Stimulated activated CD4-positive, alpha-beta T cell treated with anti-CD3 and anti-CD28 coated beads, Interleukin-15, amount 100 ng/mL, for 24 hours (primary cell): ENCODE measurements at regions not wholly inside any gene's neighbourhood (a gene's known extent, or its start where the extent isn't known, plus 50 kb on each side); places are given as distances from the start of the nearest gene placed in this dataset.
A peak's percentile ranks its signal among the peaks of the same experiment; 100 is the strongest.

Experiments
- DNase-seq: peaks from one replicate; pipeline ENCODE4 v3.0.0-alpha.2; 2020

DNA sequence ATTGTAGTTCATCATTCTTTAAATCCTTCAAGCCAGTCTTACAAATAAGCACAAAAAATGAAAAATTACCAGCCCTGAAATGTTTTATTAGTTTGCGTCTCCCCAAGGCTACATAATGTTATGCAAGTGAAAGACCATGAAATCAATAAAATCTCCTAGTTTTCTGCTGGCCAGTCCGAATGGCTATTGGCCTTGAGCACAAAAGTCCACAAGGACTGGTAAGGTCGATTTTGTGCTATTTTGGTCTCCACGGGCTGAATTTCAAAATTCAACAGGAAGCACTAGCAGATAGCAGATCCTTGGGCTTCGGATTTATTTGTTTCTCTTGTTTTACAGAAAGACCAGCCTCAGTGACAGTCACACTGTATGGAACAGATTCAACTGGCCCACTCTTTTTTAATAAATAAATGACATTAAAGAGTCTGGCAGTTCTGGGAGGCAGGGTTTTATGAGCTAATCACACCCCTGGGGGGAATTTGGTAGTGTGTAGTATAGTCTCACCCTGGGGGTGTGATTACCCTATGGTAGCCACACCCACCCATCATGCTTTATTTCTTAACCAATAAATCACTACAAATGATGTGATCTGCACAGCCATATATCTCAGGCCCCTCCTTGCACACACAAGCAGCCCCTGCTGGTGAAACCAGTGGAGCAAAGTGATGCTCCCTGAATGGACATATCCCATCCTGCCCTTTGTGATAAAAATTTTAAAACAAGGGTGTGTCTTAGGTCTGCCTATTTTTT lies 51.1 kb upstream of the TMEM33 start:
- no peak for DNase-seq

DNA sequence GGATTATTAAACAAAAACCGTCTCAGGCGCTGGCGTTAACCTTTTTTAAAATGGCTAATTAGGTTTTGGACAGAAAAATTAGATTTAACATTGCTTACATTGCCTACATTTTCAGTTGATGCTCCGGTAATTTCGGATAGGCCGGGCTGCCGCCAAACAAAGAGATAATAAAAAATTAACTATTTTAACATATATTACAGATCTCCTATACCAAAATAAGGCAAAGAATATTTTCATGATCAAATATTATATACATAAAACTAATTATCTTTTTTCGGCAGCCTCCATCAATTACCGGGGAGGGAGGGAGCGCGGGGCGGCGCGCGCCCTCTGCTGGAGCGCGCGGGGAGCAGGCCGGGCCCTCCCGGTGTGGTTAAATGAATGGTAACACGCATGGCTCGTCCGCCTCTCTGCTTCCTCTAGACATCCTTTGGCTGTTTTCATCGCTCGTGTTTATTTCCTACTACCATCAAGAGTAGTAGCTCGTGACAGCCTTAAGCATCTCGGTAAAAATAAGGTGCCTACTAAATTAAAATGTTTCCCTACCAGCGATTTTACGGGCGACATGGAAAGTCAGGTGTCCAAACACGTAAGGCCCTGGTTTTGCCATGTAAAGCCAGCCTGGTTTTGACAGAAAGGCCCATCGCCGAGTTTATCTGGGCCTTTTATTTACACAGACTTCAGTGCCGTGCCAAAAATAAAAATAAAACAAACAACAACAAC lies 52.4 kb upstream of the TMEM33 start:
- peak; percentile 68 for DNase-seq

DNA sequence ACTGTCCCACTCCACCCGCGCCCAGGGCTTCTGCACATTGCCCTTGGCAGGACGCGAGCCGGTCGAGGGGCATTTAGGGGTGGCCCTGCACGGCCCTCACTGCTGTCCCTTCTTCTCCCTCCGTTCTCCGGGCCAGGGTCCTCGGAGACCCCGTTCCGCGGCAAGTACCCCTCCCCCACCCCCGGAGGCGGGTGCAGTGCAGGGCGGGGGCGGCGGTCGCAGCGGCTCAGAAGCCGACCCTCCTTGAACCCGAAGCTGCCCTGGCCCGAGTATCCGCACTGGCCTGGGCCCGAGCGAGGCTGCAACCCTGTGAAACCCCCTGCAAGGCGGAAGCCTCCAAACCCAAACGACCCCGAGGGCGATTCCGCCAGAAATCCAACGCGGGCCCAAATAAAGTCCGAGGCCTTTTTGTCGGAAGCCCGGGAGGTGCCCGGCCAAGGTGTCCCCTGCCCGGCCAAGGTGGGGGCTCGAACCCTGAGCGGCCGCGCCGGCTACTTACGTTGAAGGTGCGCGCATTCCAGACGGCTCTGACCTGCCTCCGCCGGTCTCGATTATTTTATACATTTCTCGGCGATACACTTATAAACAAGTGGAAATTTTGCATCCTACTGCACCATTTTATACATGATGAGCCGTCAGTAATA lies 53.1 kb upstream of the TMEM33 start:
- DNase-seq, result peak; percentile 15

DNA sequence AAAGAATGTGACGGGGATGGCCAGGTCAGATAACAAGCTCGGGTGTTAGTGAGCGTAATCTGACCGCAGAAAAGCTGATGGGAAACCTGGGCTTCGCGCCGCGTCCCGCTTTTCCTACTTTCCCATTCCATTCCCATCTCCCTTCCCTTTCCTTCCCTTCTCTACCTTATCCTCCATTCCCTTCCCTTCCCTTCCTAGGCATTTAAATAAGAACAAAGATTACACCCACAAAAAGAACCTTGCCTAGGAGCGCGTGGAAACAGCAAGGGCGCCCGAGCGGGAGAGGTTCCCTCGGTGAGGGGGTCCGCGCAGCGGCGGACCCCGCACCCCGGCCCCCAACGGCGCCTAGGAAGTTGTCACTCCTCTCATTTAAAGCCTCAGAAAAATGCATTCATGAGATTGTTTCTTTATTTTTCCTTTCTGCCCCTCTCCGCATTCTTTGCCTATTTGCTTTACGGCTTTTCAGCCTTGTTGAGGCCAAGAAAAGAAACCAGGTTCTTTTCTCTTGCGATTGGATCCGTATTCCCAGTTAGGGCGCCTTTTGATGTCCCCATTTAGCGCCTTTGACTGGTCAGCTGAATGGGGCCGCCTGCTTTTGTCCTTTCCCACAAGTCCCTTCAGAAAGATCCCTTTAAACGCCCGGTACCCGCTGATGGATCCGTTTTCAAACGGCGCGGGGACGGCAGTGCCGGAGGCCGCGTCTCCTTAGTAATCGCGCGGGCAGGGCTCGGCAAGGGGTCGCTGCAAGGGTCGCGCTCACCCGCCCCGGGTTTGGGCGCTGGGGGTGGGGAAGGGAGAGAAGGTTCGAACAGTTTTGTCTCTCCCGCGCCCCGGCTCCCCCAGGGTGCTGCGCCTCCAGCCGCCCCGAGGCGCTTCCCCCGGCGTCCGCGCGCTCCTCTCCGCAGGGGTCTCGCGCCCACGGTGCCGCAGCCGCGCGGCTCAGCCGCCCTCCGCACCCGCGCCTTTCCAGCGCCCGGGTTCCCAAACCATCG lies 54.1 kb upstream of the TMEM33 start:
- DNase-seq, result peak; percentile 20

DNA sequence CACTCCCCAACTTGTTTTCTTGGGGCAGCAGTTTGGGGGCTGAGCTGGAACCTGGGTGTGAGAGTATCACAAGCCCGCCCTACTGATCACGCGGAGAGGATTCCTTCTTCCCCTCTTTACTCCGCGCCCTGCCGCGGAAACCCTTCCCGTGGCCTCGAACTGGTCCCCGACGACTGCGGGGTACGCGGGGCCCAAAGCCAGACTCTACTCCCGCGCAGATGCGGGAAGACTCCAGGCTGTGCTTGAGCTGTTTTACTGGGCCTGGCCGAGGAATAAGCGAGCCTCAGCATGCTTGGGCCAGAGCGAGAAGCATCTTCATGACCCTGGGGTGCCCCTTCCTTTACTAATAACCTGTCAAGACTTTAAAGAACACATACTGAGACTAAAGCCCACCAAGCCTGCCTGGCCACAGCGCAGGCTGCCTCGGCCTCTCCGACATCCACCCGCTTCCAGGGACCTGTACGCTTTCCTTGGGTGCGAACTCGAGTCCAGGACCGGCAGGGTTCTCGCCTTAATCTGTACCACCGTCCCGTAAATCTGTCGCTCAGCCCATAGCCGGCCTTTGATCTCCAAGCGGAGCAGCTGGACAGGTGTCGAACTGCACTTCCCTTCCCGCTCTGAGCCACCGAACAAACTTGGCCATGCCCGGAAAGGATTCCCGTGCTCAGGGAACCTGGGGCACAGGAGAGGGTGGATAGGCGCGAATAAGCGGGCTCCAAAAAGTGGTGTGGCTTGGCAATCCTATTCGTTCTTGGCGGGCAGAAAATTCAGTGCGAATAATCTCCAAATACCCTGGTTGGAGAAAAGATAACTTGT lies 55.0 kb upstream of the TMEM33 start:
- no peak for DNase-seq

DNA sequence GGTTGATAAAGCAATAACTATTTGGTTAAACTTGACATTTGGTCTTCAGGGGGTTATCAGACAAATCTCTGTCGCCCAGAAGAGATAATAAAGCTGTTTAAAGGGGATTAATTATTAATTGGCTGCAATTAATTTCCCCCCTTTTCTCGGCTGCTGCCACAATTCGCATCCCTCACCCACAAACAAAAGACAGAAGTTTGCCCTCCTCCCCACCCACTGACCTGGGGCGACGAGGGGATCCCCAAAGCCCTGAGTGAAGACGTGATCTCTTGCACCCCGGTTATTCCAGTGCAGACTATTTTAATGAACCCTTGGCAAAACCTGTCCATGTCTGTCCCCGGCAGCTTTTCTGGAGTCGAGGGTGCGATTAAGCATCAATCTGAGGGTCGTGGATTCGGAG lies 55.7 kb upstream of the TMEM33 start:
- DNase-seq, result no peak

DNA sequence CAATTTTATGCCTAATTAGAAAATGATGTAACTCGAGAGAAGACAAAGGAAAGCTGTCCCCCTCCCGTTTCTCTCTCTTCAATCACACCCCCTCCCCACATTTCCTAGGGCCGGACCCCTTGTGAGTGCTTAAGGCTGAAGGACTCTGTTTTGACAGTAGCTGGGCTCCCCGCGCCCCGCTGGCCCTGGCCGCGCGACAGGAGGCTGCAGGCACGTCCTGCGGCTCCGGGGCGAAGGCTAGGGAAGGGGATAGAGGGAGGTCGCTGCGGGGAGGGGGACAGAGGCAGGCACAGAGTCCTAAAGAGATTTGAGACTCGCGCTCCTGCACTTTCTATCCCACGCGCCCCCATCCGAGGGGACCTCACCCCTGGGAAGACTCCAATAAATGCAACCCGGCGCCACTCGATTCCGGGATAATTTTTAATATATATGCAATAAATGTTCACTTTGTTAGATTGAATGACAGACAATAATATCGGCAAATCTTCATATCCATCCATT lies 56.2 kb upstream of the TMEM33 start:
- DNase-seq, result no peak

DNA sequence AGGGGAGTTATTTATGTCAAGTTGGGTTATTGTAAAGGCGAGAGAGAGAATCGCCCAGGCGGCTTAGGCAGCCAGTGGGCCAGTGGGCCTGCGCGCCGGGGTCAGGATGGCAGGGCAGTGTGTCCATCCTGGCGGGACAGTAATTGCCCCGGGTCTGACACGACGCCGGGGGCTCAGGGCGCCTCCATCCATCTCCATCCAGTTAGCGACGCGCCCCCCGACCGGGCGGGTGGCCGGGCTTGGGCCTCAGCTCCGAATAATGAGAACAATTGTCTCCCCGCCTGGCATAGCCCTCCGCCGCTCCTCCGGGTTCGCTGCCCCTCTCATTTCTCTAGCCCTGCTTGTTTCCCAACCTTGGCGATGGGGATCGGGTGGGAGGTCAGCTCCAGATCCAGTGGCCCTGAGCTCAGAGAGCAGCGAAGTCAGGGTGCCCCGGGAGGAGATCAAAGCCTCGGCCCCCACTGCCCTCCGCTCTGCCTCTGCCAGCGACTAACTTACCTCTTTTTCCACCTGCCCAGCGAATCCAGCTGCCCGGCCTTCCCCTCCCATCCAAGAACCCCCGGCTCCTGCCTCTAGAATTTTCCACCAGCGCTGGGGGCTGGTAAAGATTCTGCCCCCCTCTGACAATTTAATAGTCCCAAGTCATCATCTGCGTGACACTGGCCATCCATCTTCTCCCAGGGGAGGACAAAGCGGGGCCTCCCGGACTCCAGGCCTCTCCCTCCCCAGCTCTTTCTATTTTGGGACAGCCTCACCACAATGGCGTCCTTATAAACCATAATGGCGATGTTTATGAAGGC lies 56.9 kb upstream of the TMEM33 start:
- no peak for DNase-seq

DNA sequence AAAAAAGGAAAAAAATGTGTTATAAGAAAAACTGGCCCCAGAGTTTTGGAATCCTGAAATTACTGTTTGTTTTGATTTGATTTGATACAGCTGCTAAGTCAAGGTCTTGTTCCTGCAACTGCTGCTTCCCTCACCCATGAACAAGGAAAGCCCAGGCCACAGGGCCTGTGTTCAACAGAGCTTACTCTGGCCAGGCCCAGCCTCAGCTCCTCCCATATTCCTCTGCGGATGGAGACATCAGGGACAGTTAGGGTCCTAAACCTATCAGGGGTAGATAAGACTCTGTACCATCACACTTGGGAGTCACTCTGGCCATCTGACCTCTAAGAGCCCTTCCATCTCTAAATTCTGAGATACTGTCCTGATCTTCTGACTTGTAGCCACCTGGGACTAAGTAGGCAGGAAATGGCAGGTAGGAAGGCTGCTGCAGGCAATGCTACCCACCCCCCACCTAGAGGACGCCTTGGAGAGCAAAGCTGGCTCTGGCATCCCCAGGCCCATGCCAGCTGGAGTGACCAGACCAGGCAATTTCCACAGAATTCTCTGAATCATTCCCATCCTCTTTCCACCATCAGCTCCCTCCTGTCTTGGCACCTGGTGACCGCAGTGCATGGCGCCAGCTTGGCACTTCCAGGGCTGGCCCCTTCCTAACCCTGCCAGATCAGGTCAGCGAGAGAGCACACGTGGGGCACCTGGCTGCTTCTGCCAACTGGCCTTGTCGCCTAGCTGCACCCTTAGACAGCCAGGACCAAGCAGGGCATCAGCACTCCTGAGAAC lies 58.0 kb upstream of the TMEM33 start:
- DNase-seq, result no peak

DNA sequence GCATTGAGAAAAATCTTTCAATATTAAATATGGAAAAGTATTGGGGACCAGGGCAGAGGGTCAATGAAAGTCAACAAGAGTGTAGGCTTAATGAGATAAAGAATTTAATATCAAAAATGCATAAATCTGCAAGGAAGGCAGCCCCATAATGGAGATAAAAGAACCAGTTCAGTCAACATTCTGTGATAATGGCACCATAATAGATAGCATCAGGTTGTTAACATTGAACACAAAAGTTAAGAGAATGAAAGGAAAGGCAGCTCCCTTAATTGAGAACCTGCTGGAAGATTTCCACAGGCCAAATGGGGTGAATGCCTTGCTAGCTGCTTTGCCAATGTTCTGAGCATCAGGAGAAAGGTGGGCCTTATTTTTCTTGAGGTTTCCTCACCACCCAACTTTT lies 60.4 kb upstream of the TMEM33 start:
- no peak for DNase-seq

DNA sequence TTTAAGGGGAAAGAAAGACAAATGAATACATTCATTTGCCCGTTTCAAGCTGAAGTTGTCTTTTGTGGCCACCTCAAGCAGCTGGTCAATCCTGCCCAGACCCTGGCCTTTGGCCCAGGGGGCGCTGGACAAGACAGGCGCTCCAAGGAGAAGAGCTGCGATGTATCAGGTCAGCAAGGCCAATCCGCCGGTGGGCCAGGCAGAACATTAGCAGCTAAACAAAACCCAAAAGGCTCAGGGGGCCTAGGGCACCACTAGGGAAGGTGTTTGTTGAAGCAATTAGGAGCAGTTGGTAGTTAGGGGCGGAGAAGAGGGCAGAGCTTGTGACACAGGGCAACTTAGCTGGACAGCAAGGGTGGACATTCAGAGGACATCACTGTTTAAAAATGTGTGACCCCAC lies 60.8 kb upstream of the TMEM33 start:
- DNase-seq, result no peak

DNA sequence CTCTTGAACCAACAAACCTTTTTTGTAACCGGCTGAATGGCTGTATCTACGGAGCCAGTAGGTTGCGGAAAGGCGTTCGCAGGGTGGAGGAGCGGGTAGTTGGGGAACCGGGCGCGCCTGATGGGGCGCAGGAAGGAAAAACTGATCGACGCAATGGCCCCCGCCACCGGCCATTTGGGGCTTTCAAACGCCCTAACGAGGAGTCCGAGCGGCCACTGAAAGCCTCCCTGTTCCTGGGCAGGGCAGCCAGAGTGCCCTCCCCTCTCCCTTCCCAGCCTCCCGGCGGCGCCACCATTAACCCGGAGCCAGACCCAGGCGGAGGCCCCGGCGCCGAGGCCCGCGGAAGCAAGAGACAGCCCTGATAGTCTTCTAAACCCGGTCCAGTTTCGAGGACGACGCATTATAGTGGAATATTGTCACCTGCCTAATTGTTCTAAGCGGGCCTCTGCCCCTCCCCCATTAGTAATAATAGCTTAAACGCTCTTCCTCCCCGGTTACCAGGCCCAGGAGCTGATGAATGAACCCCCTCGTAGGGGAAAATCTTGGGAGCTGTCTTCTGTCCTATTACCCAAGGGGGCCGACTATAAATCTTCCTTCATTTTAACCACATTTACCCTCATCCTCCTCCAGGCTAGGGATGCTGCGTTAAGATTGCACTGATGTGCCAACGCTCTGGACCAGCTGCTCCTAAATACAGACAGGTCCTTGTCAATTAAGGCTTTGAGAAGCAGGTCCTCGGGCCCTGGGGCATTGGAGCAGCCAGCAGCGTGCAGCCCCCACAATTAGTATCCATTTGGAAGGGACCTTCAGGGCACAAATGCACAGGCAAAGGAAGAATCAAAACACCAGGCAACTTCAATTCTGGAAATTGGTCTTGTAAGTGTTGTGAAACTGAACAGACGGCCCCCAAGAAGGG lies 61.6 kb upstream of the TMEM33 start:
- DNase-seq, result no peak

DNA sequence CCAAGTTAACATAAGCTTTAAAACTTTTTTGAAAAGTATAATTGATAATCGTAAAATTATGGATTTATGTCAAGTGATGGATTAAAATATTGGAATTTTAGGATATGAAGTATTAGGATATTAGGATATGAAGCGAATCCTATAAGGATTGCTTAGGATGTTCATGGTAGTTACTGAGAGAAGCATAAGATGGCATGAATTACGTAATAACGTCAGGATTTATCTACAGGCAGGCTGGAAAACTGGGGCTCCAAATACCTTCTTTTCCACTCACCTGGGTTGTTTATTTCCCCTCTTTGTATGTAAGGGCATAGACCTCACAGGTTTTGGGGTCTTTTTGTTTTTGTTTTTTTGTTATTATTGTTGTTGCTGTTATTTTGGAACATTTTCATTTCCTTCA lies 65.2 kb upstream of the TMEM33 start:
- DNase-seq, result no peak

DNA sequence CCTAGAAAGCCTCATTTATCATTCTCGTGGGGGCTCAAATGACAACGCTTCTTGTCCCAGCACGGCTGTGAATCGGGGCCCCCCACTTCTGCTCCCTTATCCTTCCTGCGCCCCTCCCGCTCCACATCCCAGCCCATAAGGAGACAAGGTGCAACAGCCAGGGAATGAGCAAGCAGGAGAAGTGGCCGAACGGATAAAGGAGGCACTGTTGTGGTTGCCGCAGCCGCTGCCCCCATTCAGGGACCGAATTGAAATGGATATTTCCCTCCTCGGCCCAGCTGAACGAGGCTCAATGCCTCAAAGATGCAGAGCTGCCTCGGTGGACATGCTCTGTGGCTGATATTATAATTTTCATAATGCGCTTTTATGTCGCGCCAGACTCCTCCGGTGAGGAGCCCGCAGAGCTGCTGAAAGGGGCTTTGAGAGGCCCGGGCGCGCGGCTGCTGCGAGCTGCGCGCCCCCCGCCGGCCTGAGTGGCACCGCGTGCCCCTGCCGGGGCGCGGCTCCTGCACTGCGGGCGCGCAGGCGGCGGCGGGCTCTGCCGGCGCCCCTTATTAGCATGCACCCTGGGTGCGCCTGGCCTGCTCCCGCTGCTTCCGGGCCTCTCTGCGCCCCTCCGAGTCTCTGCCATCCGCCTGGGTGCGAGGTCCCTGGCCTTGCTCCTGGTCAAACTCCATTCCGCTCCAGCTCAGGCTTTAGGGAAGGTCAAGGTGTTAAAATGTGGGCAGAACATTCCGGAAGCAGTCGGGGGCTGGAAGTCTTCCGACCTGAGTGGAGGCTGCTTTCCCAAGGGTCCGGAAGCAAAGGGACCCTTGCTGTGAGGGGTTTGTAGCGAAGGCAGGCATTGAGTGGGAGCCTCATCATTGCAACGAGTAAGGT lies 68.2 kb upstream of the TMEM33 start:
- DNase-seq, result peak; percentile 2

DNA sequence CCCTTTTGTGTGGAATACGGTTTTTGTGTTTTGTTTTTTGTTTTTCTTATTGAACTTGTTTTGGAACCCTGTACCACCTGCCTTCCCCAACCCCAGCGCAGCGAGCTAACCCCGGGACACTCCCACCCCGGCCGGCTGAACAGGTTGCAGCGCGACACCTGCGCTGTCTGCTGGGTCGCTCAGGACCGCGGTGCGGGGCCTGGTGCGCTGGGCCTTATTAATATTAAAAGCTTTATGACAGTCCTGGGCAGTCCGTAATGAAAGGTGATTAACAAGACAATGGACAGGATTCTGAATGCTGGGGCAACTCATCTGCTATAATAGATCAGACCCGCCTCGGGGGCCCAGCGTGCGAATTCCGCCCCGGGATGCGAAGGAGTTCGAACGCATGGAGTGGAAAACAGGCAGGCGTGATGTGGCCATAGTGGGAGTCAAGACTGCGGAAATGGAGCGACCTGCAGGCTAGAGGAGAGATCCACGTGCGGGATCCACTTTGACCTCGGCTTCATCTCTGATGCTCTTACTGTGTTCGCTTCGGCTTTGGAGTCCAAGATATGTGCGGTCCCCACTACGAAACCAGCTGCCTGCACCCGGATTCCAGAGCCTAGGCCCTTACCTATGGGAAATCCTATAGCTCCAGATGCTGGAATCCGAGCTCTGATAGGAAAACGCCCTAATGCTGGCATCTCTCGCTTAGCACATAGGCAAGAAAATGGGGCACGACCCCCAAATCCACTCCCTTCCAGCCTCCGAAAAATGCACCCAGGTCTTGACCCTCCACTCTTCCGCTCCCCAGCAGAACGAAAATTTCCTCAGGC lies 69.0 kb upstream of the TMEM33 start:
- DNase-seq, result peak; percentile 1

DNA sequence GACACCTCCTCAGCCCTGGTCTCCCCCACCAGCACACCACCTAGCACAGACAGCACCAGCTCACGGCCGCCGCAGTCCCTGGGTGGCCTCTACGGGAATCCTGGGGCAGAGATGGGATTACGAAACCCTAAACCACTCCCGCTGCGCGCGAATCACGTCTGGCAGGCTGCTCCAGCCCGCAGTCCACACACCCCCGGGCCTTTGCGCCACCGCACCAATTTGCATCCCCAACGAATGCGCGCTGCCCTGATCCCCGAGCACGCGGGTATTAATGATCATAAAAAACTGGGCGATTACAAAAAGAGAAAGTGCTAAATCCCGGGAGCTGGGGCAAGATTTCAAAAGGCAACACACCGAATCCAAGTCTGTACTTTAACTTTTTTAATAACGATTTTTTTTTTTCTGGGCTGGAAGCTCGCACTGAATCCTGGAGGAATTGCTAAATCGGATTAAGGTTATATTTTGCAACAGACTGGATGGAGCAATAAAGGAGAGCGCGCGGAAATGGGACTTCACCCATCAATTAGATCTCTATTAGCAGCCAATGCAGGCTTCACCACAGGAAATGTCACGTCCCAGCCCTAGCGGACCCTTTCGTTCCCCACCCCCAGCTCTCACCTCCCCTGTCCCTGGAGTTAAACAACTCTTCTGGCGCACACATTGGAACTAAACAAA lies 69.8 kb upstream of the TMEM33 start:
- DNase-seq, result no peak
